ENCODE measurements at regions not wholly inside any gene's neighbourhood (a gene's known extent, or its start where the extent isn't known, plus 50 kb on each side); places are given as distances from the start of the nearest gene placed in this dataset.

GRCh38 chr1:201653233-201653632 is 114.3 kb downstream of the NAV1 start:
- TF ChIP-seq, protein P1, sequence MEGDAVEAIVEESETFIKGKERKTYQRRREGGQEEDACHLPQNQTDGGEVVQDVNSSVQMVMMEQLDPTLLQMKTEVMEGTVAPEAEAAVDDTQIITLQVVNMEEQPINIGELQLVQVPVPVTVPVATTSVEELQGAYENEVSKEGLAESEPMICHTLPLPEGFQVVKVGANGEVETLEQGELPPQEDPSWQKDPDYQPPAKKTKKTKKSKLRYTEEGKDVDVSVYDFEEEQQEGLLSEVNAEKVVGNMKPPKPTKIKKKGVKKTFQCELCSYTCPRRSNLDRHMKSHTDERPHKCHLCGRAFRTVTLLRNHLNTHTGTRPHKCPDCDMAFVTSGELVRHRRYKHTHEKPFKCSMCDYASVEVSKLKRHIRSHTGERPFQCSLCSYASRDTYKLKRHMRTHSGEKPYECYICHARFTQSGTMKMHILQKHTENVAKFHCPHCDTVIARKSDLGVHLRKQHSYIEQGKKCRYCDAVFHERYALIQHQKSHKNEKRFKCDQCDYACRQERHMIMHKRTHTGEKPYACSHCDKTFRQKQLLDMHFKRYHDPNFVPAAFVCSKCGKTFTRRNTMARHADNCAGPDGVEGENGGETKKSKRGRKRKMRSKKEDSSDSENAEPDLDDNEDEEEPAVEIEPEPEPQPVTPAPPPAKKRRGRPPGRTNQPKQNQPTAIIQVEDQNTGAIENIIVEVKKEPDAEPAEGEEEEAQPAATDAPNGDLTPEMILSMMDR (IDR thresholded peaks at IDR 0.05) = no peak
- TF ChIP-seq EZH2 (IDR thresholded peaks at IDR 0.05; ENCODE audit: borderline replicate concordance, insufficient read depth, low read depth, low read length, poor library complexity, severe bottlenecking) = no peak

Data from B cell (primary cell).